HL-60 (cell line): ENCODE measurements at regions not wholly inside any gene's neighbourhood (a gene's known extent, or its start where the extent isn't known, plus 50 kb on each side); places are given as distances from the start of the nearest gene placed in this dataset.

Experiments
- DNase-seq, 2 experiments: peaks; one replicate each; pipeline ENCODE4 v3.0.0-alpha.2; 2010 to 2020; ENCODE audit warnings: low read depth in 1 of 2, low spot score in 1 of 2
- H3K27ac ChIP-seq: fragments of 250-450 bp; sonication (Bioruptor Pico); replicated peaks from 2 replicates; pipeline ENCODE4 v1.5.1; 2020; ENCODE audit warnings: mild to moderate bottlenecking, moderate library complexity
- H3K27me3 ChIP-seq: fragments of 250-450 bp; sonication (Bioruptor Pico); 2 replicates; pipeline ENCODE4 v1.5.1; 2021; ENCODE audit warnings: mild to moderate bottlenecking, moderate library complexity; ENCODE audit not compliant: insufficient read depth, poor library complexity, severe bottlenecking
- H3K4me3 ChIP-seq: replicated peaks from 2 replicates; pipeline ENCODE4 v1.5.1; 2011; ENCODE audit warnings: mild to moderate bottlenecking, control low read depth, low read length; ENCODE audit not compliant: insufficient read depth
- GABPA ChIP-seq: IDR thresholded peaks from 2 replicates; pipeline ENCODE4 v1.6.1; 2012; ENCODE audit warnings: low read depth
- POLR2AphosphoS5 ChIP-seq: IDR thresholded peaks from 2 replicates; pipeline ENCODE4 v1.6.1; 2012; ENCODE audit warnings: low read depth
- SPI1 ChIP-seq: IDR thresholded peaks from 2 replicates; pipeline ENCODE4 v1.6.1; 2012; ENCODE audit warnings: low read depth, mild to moderate bottlenecking, borderline replicate concordance
- TF ChIP-seq, protein P1 (sequence below): IDR thresholded peaks from 2 replicates; pipeline ENCODE4 v1.6.1; 2012; ENCODE audit warnings: low read depth; ENCODE audit not compliant: insufficient replicate concordance
- TF ChIP-seq, protein P2 (sequence below): IDR thresholded peaks from one replicate; pipeline ENCODE4 v1.5.1; 2011; ENCODE audit warnings: low read length, control low read depth, inconsistent platforms; ENCODE audit not compliant: insufficient read depth

DNA sequence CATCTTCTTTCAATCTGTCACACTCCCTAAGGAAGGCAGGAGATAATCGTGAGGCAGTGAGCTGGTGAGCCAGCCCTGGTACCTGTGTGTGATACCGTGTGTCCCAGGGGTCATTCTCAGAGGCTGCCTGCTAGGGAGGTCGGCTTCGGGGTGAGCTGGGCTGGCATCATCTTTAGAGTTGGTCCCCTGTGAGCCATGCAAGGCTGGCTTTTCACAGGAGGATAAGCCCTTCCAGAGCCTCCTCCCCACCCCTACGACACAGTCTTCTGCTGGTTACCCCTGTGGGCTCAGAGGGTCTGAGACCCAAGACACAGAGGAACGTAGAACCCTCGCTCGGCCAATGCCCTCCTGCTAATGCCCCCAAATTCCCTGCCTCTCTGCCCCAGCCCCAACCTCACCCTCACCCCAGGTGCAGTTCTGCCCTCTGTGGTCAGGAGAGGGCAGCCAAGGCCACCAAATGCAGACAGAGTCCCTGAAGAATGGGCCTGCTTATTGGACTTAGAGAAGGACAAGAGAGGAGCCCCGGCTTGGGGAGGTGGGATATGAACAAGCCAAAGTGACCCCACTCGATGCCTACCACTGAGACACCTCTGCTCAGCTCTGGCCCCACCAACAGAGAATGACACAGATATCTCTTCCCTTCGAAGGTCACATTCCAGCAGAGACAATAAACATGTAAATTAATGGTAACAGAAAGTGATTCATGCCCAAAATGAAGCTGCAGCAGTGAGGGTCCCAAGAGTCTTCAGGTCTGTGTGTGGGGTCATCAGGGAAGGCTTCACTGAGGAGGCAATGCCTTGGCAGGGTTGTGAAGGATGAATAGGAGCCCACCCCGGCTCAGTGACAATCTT lies 80.8 kb upstream of the CCL1 start:
- no peak for DNase-seq
- Histone ChIP-seq H3K4me3 (no peak overlapping the region), H3K27ac (no peak overlapping the region), H3K27me3 (peaks cover 20% of the 10 kb centered on the region)
- TF ChIP-seq, protein P1, sequence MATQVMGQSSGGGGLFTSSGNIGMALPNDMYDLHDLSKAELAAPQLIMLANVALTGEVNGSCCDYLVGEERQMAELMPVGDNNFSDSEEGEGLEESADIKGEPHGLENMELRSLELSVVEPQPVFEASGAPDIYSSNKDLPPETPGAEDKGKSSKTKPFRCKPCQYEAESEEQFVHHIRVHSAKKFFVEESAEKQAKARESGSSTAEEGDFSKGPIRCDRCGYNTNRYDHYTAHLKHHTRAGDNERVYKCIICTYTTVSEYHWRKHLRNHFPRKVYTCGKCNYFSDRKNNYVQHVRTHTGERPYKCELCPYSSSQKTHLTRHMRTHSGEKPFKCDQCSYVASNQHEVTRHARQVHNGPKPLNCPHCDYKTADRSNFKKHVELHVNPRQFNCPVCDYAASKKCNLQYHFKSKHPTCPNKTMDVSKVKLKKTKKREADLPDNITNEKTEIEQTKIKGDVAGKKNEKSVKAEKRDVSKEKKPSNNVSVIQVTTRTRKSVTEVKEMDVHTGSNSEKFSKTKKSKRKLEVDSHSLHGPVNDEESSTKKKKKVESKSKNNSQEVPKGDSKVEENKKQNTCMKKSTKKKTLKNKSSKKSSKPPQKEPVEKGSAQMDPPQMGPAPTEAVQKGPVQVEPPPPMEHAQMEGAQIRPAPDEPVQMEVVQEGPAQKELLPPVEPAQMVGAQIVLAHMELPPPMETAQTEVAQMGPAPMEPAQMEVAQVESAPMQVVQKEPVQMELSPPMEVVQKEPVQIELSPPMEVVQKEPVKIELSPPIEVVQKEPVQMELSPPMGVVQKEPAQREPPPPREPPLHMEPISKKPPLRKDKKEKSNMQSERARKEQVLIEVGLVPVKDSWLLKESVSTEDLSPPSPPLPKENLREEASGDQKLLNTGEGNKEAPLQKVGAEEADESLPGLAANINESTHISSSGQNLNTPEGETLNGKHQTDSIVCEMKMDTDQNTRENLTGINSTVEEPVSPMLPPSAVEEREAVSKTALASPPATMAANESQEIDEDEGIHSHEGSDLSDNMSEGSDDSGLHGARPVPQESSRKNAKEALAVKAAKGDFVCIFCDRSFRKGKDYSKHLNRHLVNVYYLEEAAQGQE, result no peak
- no peak for TF ChIP-seq GABPA
- no peak for TF ChIP-seq SPI1
- TF ChIP-seq, protein P2, sequence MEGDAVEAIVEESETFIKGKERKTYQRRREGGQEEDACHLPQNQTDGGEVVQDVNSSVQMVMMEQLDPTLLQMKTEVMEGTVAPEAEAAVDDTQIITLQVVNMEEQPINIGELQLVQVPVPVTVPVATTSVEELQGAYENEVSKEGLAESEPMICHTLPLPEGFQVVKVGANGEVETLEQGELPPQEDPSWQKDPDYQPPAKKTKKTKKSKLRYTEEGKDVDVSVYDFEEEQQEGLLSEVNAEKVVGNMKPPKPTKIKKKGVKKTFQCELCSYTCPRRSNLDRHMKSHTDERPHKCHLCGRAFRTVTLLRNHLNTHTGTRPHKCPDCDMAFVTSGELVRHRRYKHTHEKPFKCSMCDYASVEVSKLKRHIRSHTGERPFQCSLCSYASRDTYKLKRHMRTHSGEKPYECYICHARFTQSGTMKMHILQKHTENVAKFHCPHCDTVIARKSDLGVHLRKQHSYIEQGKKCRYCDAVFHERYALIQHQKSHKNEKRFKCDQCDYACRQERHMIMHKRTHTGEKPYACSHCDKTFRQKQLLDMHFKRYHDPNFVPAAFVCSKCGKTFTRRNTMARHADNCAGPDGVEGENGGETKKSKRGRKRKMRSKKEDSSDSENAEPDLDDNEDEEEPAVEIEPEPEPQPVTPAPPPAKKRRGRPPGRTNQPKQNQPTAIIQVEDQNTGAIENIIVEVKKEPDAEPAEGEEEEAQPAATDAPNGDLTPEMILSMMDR, result no peak
- TF ChIP-seq POLR2AphosphoS5, result no peak

DNA sequence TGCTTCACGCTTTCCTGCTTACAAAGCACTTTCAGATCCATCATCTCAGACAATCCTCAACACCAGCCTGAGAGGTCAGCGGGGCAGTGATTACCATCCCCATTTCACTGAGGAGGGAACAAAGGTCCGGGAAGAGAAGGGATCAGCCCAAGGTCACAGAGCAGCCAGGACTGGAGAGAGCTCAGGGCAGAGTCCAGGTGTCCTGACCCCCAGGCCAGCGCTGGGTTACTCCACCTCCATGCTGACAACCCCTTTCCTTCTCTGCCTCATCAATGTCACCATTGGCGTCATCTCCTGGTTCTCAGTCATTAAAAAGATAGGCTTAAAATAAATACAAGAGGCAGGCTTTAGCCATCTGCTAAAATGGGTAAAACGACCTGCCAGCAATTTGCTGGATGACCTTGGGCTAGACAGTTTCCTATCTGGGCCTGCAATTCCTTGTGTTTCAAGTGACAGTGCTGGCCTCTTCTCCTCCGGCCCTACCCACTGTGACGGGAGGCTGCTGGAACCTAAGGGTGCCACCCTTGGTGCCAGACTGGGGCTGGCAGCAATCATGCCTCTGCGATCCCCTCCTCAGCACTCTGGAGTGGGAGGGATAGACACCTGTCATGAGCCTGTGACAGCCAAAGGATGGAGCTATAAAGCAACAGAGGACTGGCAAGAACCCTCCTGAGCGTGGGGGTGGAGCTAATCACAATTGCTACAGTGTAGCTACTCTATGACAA lies 79.5 kb upstream of the CCL1 start:
- Histone ChIP-seq H3K27me3 (peaks cover 20% of the 10 kb centered on the region), H3K27ac (no peak overlapping the region), H3K4me3 (no peak overlapping the region)
- TF ChIP-seq, protein P1, result no peak
- TF ChIP-seq SPI1 (no peak), GABPA (no peak)
- TF ChIP-seq, protein P2, result no peak
- DNase-seq, result no peak

DNA sequence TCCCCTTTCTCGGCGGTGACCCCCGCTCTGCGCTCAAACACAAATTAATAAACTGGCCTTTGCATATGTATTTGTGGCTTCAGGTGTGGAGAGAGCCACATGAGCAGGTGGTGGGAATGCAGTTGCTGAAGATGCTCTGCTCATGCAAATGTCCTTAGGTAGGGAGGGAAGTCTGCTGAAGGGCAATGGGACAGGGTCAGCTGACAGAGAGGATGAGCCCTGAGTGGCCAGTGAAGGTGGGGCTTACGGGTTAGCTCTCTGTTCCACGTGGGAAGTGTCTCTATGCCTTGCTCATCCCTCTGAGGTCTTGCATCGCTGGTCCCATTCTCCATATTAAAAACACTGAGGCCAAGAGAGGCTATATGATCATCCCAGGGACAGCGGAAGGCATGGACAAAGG lies 74.2 kb upstream of the CCL1 start:
- no peak for TF ChIP-seq GABPA
- TF ChIP-seq, protein P2, result no peak
- TF ChIP-seq SPI1, result no peak
- no peak for TF ChIP-seq POLR2AphosphoS5
- TF ChIP-seq, protein P1, result no peak
- Histone ChIP-seq H3K4me3 (no peak overlapping the region), H3K27me3 (peaks cover 3% of the 10 kb centered on the region), H3K27ac (no peak overlapping the region)
- DNase-seq, result no peak
